Neutrophil (primary cell): ENCODE measurements at regions not wholly inside any gene's neighbourhood (a gene's known extent, or its start where the extent isn't known, plus 50 kb on each side); places are given as distances from the start of the nearest gene placed in this dataset.
"Not testable (repeated sequence)": the region's sequence is repeated elsewhere in the genome, so short reads cannot be mapped to it uniquely, and the experiment has no call there.

ENCODE experiments used
- H3K27ac ChIP-seq: fragments of 200-600 bp; sonication (generic); 2 replicates; pipeline ENCODE4 v1.5.1; 2016; ENCODE audit warnings: mild to moderate bottlenecking, moderate library complexity
- H3K27me3 ChIP-seq: fragments of 200-600 bp; sonication (generic); 2 replicates; pipeline ENCODE4 v1.6.0; 2016; ENCODE audit warnings: mild to moderate bottlenecking
- H3K36me3 ChIP-seq: fragments of 200-600 bp; sonication (generic); 2 replicates; pipeline ENCODE4 v1.5.1; 2017
- H3K4me1 ChIP-seq, 2 experiments: fragments of 200-600 bp in 1 of 2; sonication (generic) in 1 of 2; 1 replicate in 1 of 2; 2 replicates in 1 of 2; pipeline versions ENCODE4 v1.5.1 to v1.6.1; 2013 to 2016; ENCODE audit warnings: low read depth in 1 of 2, low read length in 1 of 2, mild to moderate bottlenecking in 1 of 2, moderate library complexity in 1 of 2; ENCODE audit not compliant: control insufficient read depth in 1 of 2, insufficient read depth in 1 of 2
- H3K4me3 ChIP-seq, 2 experiments: fragments of 200-600 bp in 1 of 2; sonication (generic) in 1 of 2; 1 replicate in 1 of 2; 2 replicates in 1 of 2; pipeline ENCODE4 v1.5.1; 2013 to 2016; ENCODE audit warnings: low read depth in 1 of 2, low read length in 1 of 2, mild to moderate bottlenecking in 1 of 2, moderate library complexity in 1 of 2
- H3K9me3 ChIP-seq: fragments of 200-600 bp; sonication (generic); 2 replicates; pipeline ENCODE4 v1.5.1; 2016

DNA sequence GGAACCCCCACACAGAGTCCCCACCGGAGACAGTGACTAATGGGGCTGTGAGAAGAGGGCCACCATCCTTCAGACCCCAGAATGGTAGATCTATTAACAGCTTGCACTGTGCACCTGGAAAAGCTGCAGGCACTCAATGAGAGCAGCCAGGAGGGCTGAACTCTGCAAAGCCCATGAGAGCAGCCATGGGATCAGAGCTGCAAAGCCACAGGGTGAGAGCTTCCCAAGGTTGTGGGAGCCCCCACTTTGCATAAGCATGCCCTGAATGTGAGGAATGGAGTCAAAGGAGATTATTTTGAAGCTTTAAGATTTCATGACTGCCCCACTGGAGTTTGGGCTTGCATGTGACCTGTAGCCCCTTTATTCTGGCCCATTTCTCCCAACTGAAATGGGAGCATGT, 500.9 kb downstream of the GOLGA6L6 start:
- not testable (repeated sequence) for H3K4me1 ChIP-seq, H3K27me3 ChIP-seq, H3K27ac ChIP-seq, H3K4me3 ChIP-seq, H3K36me3 ChIP-seq, H3K9me3 ChIP-seq

DNA sequence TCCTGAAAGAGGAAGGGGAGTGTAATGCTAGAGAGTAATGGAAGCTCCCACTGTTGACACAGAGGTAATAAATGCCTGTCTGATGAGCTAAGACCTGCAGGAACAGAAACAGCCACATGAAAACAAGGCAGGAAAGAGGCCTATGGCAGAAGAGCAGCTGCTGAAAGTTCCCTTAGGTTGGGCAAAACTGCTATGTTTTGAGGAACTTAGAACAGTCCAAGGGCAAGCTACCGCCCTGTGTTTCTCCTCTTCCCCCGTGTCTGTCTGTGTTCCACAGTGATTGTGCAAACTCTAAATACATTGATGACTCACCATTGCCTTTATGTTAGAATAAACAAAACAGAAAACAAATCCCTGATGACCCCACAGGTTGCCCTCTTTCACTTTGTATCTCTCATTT, 516.6 kb downstream of the GOLGA6L6 start:
- H3K4me3 ChIP-seq, H3K27me3 ChIP-seq, H3K27ac ChIP-seq, H3K4me1 ChIP-seq, H3K36me3 ChIP-seq, H3K9me3 ChIP-seq: not testable (repeated sequence)

DNA sequence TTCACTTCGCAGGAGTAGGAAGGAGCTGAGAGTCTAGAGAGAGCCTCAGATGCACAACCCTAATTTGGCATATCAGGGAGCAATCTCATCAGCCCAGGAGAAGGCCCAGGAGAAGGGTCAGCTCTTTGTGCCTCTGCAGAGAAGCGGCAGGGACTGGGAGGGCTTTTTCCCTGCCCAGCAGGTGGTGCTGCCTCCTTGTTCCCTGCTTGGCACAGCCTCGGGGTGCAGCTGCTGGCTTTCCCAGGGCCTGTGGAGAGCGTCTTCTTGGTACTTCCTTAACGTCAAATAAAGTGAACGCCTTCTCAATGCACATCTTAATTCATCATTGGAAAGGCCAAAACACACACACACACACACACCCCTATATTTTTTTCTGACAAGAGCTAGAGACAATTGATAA, 519.3 kb downstream of the GOLGA6L6 start:
- not testable (repeated sequence) for H3K4me3 ChIP-seq, H3K4me1 ChIP-seq, H3K36me3 ChIP-seq, H3K27me3 ChIP-seq, H3K9me3 ChIP-seq, H3K27ac ChIP-seq

DNA sequence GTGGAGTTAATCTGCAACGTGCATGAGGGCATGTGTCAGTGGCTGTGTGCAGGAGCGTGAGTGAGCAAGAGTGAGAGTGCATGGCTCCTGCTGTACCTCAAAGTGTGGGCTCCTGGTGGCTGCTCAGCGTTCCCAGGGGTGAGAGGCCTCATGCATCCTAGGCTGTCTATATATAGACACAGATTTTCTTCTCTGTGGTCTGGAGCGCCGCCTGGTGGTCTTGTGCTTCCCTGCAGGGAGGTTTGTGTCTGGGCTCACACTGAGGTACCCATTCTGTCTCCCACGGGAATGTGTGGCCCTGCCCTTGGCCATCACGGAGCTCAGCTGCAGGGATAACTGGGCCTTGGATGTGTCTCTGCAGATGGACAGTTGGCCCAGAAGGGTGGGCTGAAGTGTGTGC, 520.2 kb downstream of the GOLGA6L6 start:
- not testable (repeated sequence) for H3K36me3 ChIP-seq, H3K4me1 ChIP-seq, H3K4me3 ChIP-seq, H3K9me3 ChIP-seq, H3K27me3 ChIP-seq, H3K27ac ChIP-seq

DNA sequence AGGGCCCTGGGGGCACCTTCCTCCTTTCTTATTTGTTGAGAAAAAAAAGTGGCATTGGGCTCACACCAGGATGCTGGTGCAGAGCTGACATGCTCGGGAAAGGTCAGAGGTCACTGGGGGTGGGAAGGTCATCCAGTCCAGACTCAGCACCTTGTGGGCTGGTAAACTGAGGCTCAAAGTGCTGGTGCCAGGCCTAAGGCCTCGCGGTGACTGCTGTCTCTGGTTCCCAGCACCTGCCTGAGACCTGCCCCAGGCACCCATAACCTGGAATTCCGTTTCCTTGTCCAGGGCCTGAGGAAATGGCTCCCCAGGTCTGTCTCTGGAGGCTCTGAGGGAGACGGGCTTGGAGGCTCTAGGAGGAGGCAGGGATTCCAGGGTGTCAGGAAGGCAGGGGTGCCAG, 521.0 kb downstream of the GOLGA6L6 start:
- H3K9me3 ChIP-seq, H3K36me3 ChIP-seq, H3K4me1 ChIP-seq, H3K27me3 ChIP-seq, H3K4me3 ChIP-seq, H3K27ac ChIP-seq: not testable (repeated sequence)

DNA sequence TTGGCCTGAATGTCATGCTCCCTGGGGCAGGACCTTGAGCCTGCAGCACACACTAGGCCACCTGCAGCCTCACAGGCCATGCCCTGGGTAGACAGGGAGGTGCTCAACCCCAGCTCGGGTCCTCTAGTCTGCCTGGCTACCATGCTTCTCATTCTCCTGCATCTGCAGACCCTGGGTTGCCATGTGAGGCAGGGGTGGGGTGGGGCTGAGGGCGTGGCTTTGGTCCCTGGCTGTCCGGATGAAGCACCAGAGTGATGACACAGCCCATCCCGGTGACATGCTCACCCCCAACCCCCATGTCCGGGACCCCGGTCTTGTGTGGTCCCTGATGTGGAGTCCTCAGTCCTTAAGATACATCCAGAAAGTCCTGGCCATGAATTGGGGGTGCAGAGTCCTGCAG, 521.8 kb downstream of the GOLGA6L6 start:
- H3K4me1 ChIP-seq, H3K9me3 ChIP-seq, H3K36me3 ChIP-seq, H3K27me3 ChIP-seq, H3K4me3 ChIP-seq, H3K27ac ChIP-seq: not testable (repeated sequence)

DNA sequence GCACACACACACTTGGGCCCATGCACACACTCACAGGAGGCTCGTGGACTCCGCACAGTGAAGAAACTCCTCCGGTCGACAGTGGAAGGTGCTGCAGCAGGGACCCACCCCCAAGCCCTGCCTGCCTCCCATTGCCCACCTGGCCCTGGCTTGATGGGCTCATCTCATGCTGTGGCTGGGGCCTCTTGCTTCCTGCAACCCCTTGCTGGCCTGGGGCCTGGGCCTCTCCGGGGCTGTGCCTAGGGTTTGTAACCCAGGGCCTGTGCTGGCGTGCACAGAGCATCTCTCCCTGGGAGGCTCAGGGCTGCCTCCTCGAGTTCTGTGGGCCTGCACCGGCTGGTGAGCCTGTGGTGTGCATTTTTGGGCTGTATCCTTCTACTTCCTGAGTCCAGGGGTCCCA, 524.0 kb downstream of the GOLGA6L6 start:
- not testable (repeated sequence) for H3K36me3 ChIP-seq, H3K9me3 ChIP-seq, H3K4me1 ChIP-seq, H3K27me3 ChIP-seq, H3K4me3 ChIP-seq, H3K27ac ChIP-seq

DNA sequence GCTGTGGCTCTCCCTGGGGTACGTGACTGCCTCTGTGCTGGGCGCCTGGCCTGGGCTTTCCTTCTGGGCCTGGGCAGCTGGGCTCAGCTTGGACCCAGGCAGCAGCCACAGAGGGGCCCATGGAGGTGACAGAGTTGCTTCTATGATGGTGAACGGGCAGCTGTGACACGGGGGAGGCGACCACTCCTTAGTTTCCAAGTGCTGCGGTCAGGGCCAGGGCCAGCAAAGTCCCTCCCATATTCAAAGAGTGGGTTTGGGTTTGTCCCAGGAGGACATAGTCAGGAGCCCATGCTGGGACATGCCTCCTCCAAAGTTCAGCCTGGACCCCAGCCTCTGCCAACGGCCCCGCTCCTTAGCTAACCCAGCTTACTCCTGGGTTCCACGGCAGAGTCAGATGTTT, 524.7 kb downstream of the GOLGA6L6 start:
- H3K4me1 ChIP-seq: not testable (repeated sequence)

DNA sequence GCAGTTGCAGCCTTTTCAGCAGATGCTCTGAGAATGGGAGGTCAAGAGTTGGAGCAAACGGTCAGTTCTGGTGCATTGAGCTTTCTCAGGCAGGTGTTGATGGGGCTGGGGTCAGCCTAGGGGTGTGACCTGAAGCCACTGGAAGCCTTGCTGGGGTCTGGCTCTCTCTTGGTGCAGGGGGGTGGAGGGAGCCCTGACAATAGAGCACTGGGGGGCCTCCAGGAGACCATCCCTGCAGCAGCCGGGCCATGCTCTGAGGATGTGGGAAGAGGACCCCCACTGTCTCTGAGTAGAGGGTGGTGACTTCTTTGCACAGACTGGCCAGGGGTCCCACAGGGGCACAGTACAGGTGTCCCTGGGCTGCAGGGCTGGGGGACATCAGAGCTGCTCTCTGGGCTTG, 528.8 kb downstream of the GOLGA6L6 start:
- H3K9me3 ChIP-seq, H3K4me3 ChIP-seq, H3K27ac ChIP-seq, H3K27me3 ChIP-seq, H3K36me3 ChIP-seq, H3K4me1 ChIP-seq: not testable (repeated sequence)

More for the DNA sequence above, 524.7 kb downstream of the GOLGA6L6 start:
- not testable (repeated sequence) for H3K27ac ChIP-seq, H3K27me3 ChIP-seq, H3K9me3 ChIP-seq, H3K36me3 ChIP-seq, H3K4me3 ChIP-seq

DNA sequence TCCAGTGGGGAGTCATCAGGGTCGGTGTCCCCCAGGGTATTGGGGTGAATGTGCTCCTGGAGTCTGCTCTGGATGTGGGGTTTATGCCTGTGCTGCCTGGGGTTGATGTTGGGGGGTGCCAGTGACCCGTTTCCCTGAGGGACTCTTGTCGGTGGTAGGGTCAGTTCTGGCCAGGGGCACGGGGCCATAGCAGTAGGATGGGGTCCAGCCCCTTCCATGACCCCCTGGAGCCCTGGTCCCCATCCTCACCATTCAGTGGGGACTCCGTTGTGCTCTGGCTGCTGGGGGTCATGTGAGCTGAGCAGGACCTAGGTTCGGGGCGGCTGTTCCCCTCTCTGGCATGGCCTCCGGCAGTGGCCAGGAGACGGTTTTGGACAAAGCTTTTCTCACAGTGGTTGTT, 530.8 kb downstream of the GOLGA6L6 start:
- H3K36me3 ChIP-seq, H3K27ac ChIP-seq, H3K4me3 ChIP-seq, H3K4me1 ChIP-seq, H3K9me3 ChIP-seq, H3K27me3 ChIP-seq: not testable (repeated sequence)

DNA sequence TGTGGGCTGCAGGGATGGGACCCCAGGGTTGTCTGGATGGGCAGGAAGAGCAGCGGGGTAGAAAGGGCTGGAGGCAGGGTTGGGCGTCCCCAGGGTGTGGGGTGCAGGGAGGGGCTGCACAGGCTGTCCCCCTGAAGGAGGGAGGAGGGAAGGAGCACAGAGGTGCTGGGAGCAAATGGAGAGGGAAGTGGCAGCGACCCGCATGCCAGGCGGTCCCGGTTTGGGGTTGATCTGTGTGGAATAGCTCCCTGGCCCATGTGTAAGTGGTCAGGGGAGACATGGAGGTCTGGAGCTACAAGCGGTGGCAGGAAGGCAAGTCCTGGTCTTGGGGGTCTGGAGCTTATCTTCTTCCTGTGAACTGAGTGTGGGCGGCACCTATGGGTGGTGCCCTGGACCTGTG, 532.0 kb downstream of the GOLGA6L6 start:
- H3K9me3 ChIP-seq, H3K27ac ChIP-seq, H3K27me3 ChIP-seq, H3K4me1 ChIP-seq, H3K4me3 ChIP-seq, H3K36me3 ChIP-seq: not testable (repeated sequence)

DNA sequence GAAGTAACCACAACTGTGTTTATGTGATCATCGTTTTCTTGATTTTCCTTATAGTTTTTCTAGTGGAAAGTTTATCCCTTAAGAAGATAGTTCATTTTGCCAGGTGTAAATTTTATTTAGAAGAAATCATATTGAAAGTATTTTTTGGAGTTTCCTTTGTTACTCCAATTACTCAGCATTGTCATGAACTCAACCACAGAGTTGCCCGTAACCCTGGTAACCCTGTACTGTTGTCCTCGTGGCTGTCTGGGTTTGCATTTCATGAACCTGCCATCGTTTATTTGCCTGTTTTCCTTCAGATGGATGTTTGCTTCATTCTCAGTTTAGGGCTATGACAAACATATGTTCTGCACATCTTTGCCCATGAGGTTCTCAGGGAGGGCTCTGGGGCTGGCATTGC, 534.3 kb downstream of the GOLGA6L6 start:
- H3K4me3 ChIP-seq, H3K36me3 ChIP-seq: not testable (repeated sequence)

DNA sequence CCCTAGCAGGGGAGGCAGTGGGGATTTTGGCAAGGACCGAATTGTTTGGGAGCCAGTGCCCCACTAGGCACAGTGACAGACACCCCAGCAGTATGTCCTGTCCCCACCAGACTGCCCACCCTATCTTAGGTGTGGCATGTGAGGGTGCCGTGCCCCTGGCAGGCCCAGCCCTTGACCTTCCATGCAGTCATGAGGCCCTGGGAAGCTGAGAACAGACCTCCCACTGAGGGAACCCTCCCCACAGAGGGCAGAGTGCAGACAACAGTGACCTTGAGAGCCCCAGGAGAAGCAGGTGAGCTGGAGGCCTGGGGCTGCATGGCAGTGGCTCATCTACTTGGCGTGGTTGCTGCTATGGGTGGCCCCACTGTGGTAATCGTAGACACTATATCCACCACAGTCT, 538.1 kb downstream of the GOLGA6L6 start:
- H3K4me3 ChIP-seq, H3K27ac ChIP-seq, H3K4me1 ChIP-seq, H3K27me3 ChIP-seq, H3K9me3 ChIP-seq, H3K36me3 ChIP-seq: not testable (repeated sequence)

More for the DNA sequence above, 534.3 kb downstream of the GOLGA6L6 start:
- not testable (repeated sequence) for H3K27ac ChIP-seq, H3K9me3 ChIP-seq, H3K27me3 ChIP-seq, H3K4me1 ChIP-seq

DNA sequence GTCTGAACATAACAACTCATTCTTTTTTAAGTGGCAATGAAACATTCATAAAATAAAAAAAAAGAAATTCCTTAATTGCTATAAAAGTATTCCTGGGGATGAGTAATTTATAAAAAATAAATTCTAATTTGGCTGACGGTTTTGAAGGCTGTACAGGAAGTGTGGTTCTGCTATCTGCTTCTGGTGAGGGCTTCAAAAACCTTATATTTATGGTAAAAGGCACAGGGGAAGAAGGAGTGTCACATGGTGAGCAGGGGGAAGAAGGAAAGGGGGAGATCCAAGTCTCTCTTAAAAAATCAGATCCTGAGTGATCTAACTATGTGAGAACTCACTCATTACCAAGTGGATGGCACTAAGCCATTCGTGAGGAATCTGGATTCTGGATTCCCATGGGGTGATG, 539.0 kb downstream of the GOLGA6L6 start:
- not testable (repeated sequence) for H3K36me3 ChIP-seq, H3K4me3 ChIP-seq, H3K27me3 ChIP-seq, H3K4me1 ChIP-seq, H3K27ac ChIP-seq, H3K9me3 ChIP-seq

DNA sequence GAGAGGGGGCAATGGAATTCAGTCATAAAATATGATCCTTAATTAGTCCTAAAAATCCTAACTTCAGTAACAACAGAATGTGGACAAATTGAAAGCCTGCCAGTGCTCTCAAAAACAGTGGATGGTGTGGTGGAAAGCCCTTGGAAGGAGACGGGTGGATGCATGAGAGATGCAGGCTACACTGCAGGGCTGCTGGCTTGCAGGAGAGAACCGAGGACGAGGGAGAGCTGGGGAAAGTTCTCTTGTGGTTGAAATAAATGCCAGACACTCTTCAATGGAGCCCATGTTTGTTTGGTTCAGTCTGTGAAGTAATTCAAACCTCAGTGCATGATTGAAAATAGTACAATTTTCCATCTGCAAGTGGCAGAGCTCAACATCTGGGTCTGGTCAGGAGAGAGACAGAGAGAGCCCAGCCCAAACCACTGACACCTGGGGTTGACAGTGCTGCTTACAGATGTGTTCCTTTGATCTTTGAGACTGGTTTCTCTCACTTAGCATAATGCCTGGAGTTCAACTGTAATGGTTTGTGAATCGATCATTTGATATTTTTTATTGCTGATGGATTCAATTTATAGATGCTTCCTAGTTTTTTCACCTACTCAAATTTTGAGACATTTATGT, 544.9 kb downstream of the GOLGA6L6 start:
- not testable (repeated sequence) for H3K9me3 ChIP-seq, H3K36me3 ChIP-seq, H3K27me3 ChIP-seq, H3K4me3 ChIP-seq, H3K27ac ChIP-seq, H3K4me1 ChIP-seq
